Tibial artery (tissue), 4 donors: ENCODE measurements at regions not wholly inside any gene's neighbourhood (a gene's known extent, or its start where the extent isn't known, plus 50 kb on each side); places are given as distances from the start of the nearest gene placed in this dataset.
"Not testable (repeated sequence)": the region's sequence is repeated elsewhere in the genome, so short reads cannot be mapped to it uniquely, and the experiment has no call there.

Experiments used
- DNase-seq, 2 donors: peaks; one replicate each; pipeline ENCODE4 v3.0.0-alpha.2; 2019
- H3K27ac ChIP-seq, 2 donors: fragments of 200-600 bp; sonication (generic) in 1 of 2; 1 replicate in 1 of 2; 2 replicates in 1 of 2; pipeline ENCODE4 v1.5.1; 2018 to 2019; ENCODE audit warnings: mild to moderate bottlenecking in 1 of 2
- H3K27me3 ChIP-seq, 2 donors: fragments of 200-600 bp; sonication (generic) in 1 of 2; one replicate each; pipeline versions ENCODE4 v1.5.1 to v1.6.0; 2016 to 2019
- H3K36me3 ChIP-seq, 3 donors: fragments of 200-600 bp; sonication (generic) in 2 of 3; one replicate each; pipeline ENCODE4 v1.5.1; 2016 to 2019; ENCODE audit warnings: mild to moderate bottlenecking in 2 of 3
- H3K4me1 ChIP-seq, 4 donors: fragments of 200-600 bp; sonication (generic) in 2 of 4; 1 replicate in 3 of 4; 2 replicates in 1 of 4; pipeline ENCODE4 v1.5.1; 2016 to 2019
- H3K4me3 ChIP-seq, 2 donors: fragments of 200-600 bp; sonication (generic) in 1 of 2; 1 replicate in 1 of 2; 2 replicates in 1 of 2; pipeline ENCODE4 v1.5.1; 2018 to 2019; ENCODE audit warnings: mild to moderate bottlenecking in 2 of 2
- H3K9me3 ChIP-seq, 3 donors: fragments of 200-600 bp; sonication (generic) in 1 of 3; one replicate each; pipeline ENCODE4 v1.5.1; 2016 to 2019
- CTCF ChIP-seq, 2 experiments: fragments of 200-600 bp in 1 of 2; fragments of 450-650 bp in 1 of 2; IDR thresholded peaks; one replicate each; pipeline ENCODE4 v1.5.1; 2017 to 2019; ENCODE audit warnings: antibody characterized with exemption in 2 of 2, mild to moderate bottlenecking in 1 of 2, moderate library complexity in 1 of 2
- intact Hi-C: fragments of 100-400 bp; cut with DNase I; formaldehyde crosslinking; loops from one replicate; pipeline ENCODE4 v1.15.0; 2023; ENCODE audit warnings: low total_unique reads

- no peak for DNase-seq
- no peak for TF ChIP-seq CTCF (IDR thresholded peaks at IDR 0.05)
- Histone ChIP-seq H3K27ac (no peak overlapping the region), H3K27me3 (no peaks in the 10 kb centered on the region), H3K36me3 (no peaks in the 10 kb centered on the region), H3K9me3 (no peaks in the 10 kb centered on the region), H3K4me3 (no peak overlapping the region), H3K4me1 (no peaks in the 10 kb centered on the region)
- intact Hi-C loops = no loop called here
These were observed 179.5 kb downstream of the MSN start for GRCh38 chrX:65846974-65847373.

GRCh38 chrX:65841263-65841662, 173.8 kb downstream of the MSN start:
- no peaks in the 10 kb centered on the region for H3K4me1 ChIP-seq
- no peak overlapping the region for H3K4me3 ChIP-seq
- no peak for TF ChIP-seq CTCF (IDR thresholded peaks at IDR 0.05)
- H3K9me3 ChIP-seq = no peaks in the 10 kb centered on the region
- H3K27ac ChIP-seq = no peak overlapping the region
- no peaks in the 10 kb centered on the region for H3K27me3 ChIP-seq
- H3K36me3 ChIP-seq = no peaks in the 10 kb centered on the region
- intact Hi-C loops = no loop called here
- DNase-seq = no peak

GRCh38 chrX:65838674-65839073, 171.2 kb downstream of the MSN start:
- no peaks in the 10 kb centered on the region for H3K36me3 ChIP-seq
- no peak overlapping the region for H3K4me3 ChIP-seq
- intact Hi-C loops = no loop called here
- TF ChIP-seq CTCF (IDR thresholded peaks at IDR 0.05) = no peak
- H3K27ac ChIP-seq = no peak overlapping the region
- no peak for DNase-seq
- no peaks in the 10 kb centered on the region for H3K27me3 ChIP-seq
- no peaks in the 10 kb centered on the region for H3K9me3 ChIP-seq
- no peaks in the 10 kb centered on the region for H3K4me1 ChIP-seq

DNA sequence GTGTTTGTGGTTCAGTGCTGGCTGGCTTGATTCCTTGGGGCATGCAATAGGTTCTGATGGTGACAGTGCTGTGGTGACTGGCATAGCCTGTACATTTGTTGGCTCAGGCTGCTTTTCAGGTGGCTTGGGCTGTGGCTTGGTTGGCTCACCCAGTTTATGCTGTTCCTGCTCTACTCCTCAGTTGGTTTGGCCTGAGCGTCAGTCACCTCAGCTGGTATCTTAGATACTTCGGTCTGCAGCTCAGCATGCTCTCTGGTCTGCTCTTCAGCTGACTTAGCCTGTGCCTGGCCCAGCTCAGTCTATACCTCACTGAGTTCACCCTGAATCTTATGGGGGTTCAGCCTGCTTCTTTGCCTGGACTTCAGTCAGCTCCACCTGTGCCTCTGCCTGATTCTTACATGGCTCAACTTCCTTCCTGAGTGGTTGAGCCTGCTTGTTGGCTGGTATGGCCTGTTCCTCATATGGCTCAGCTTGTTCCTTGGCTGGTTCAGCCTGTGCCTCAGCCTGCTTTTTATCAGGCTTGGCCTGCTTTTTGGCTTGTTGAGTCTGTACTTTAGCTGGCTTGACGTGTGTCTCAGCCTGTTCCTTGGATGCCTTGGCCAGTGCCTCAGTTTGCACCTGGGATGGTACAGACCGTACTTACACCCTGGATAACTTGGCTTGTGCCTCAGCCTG, 170.6 kb downstream of the MSN start:
- no peak overlapping the region for H3K27ac ChIP-seq
- TF ChIP-seq CTCF (IDR thresholded peaks at IDR 0.05) = no peak
- no peak overlapping the region for H3K4me3 ChIP-seq
- H3K27me3 ChIP-seq = no peaks in the 10 kb centered on the region
- no peaks in the 10 kb centered on the region for H3K4me1 ChIP-seq
- H3K36me3 ChIP-seq = no peaks in the 10 kb centered on the region
- DNase-seq = no peak
- intact Hi-C loops = no loop called here
- H3K9me3 ChIP-seq = no peaks in the 10 kb centered on the region

GRCh38 chrX:65831268-65831667, 163.8 kb downstream of the MSN start:
- H3K27me3 ChIP-seq = no peaks in the 10 kb centered on the region
- DNase-seq = no peak
- H3K36me3 ChIP-seq = no peaks in the 10 kb centered on the region
- intact Hi-C loops = no loop called here
- no peak for TF ChIP-seq CTCF (IDR thresholded peaks at IDR 0.05)
- no peaks in the 10 kb centered on the region for H3K9me3 ChIP-seq
- no peak overlapping the region for H3K4me3 ChIP-seq
- no peak overlapping the region for H3K27ac ChIP-seq
- no peaks in the 10 kb centered on the region for H3K4me1 ChIP-seq

GRCh38 chrX:65828599-65828998, 161.1 kb downstream of the MSN start:
- Histone ChIP-seq H3K27me3 (no peaks in the 10 kb centered on the region), H3K27ac (no peak overlapping the region), H3K36me3 (no peaks in the 10 kb centered on the region), H3K4me1 (no peaks in the 10 kb centered on the region), H3K4me3 (no peak overlapping the region), H3K9me3 (peaks cover 0 to 5% (median 0%) of the 10 kb centered on the region in 3 donors)
- intact Hi-C loops = no loop called here
- no peak for TF ChIP-seq CTCF (IDR thresholded peaks at IDR 0.05)
- DNase-seq = no peak

DNA sequence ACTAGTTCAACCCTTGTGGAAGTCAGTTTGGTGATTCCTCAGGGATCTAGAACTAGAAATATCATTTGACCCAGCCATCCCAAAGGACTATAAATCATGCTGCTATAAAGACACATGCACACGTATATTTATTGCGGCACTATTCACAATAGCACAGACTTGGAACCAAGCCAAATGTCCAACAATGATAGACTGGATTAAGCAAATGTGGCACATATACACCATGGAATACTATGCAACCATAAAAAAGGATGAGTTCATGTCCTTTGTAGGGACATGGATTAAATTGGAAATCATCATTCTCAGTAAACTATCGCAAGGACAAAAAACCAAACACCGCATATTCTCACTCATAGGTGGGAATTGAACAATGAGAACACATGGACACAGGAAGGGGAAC, 157.8 kb downstream of the MSN start:
- H3K36me3 ChIP-seq, H3K27ac ChIP-seq, intact Hi-C loops, H3K4me3 ChIP-seq, DNase-seq, H3K27me3 ChIP-seq, H3K4me1 ChIP-seq, H3K9me3 ChIP-seq: not testable (repeated sequence)
